ENCODE measurements at regions not wholly inside any gene's neighbourhood (a gene's known extent, or its start where the extent isn't known, plus 50 kb on each side); places are given as distances from the start of the nearest gene placed in this dataset.

- H3K27ac ChIP-seq (ENCODE audit: low read depth in 2 of 2, low read length in 1 of 2): no peak overlapping the region
- no peak overlapping the region for H3K4me3 ChIP-seq (ENCODE audit: low read depth in 2 of 2, low read length in 1 of 2)
- no peak overlapping the region for H3K4me2 ChIP-seq
- H3K79me2 ChIP-seq (ENCODE audit: insufficient read depth): no peaks in the 10 kb centered on the region
- H3F3A ChIP-seq (replicated peaks; ENCODE audit: insufficient read depth): no peaks in the 10 kb centered on the region
- ChIA-PET POLR2A (no interaction called here), CTCF (no interaction called here)
- H3K9ac ChIP-seq: no peak overlapping the region
- no peaks in the 10 kb centered on the region for H3K9me2 ChIP-seq
- no peaks in the 10 kb centered on the region for H3K36me3 ChIP-seq (replicated peaks in 1 of 2; ENCODE audit: control insufficient read depth in 1 of 2, insufficient read depth in 2 of 2, low read length in 1 of 2)
- H2AFZ ChIP-seq (ENCODE audit: low read depth): no peak overlapping the region
- TF ChIP-seq USF1 (IDR thresholded peaks at IDR 0.05; ENCODE audit: borderline replicate concordance, low read depth): no peak
- TF ChIP-seq JUND (IDR thresholded peaks at IDR 0.05): no peak
- no peak for TF ChIP-seq NRF1 (IDR thresholded peaks at IDR 0.05; ENCODE audit: low read depth, low read length)
- no peak for TF ChIP-seq ZBTB33 (IDR thresholded peaks at IDR 0.05; ENCODE audit: borderline replicate concordance, low read depth)
- H3K4me1 ChIP-seq (ENCODE audit: control insufficient read depth in 1 of 2, insufficient read depth in 2 of 2, low read depth in 1 of 2, low read length in 1 of 2): no peaks in the 10 kb centered on the region
- no peaks in the 10 kb centered on the region for H3K9me3 ChIP-seq
- no peaks in the 10 kb centered on the region for H4K20me1 ChIP-seq (ENCODE audit: insufficient read depth)
- no peaks in the 10 kb centered on the region for H3K27me3 ChIP-seq (ENCODE audit: insufficient read depth)
- WGBS (ENCODE audit: low lambda C conversion rate): 0% methylated on average over 2 of the region's 2 CpGs
- no peak for DNase-seq
Measured at GRCh38 chrX:4397471-4397870, 684.0 kb upstream of the PRKX start.

- H3F3A ChIP-seq (replicated peaks; ENCODE audit: insufficient read depth): no peaks in the 10 kb centered on the region
- H3K36me3 ChIP-seq (replicated peaks in 1 of 2; ENCODE audit: control insufficient read depth in 1 of 2, insufficient read depth in 2 of 2, low read length in 1 of 2): no peaks in the 10 kb centered on the region
- no peaks in the 10 kb centered on the region for H3K9me3 ChIP-seq
Measured at GRCh38 chrX:4382273-4382672, 668.8 kb upstream of the PRKX start.

More at GRCh38 chrX:4382273-4382672, 668.8 kb upstream of the PRKX start:
- Histone ChIP-seq H3K4me1 (ENCODE audit: control insufficient read depth in 1 of 2, insufficient read depth in 2 of 2, low read depth in 1 of 2, low read length in 1 of 2) (no peaks in the 10 kb centered on the region), H3K79me2 (ENCODE audit: insufficient read depth) (no peaks in the 10 kb centered on the region), H3K9ac (no peak overlapping the region), H3K9me2 (no peaks in the 10 kb centered on the region), H3K27ac (ENCODE audit: low read depth in 2 of 2, low read length in 1 of 2) (no peak overlapping the region), H4K20me1 (ENCODE audit: insufficient read depth) (no peaks in the 10 kb centered on the region), H3K27me3 (ENCODE audit: insufficient read depth) (no peaks in the 10 kb centered on the region), H2AFZ (ENCODE audit: low read depth) (no peak overlapping the region), H3K4me2 (no peak overlapping the region), H3K4me3 (ENCODE audit: low read depth in 2 of 2, low read length in 1 of 2) (no peak overlapping the region)
- WGBS (ENCODE audit: low lambda C conversion rate): 0% methylated on average over 3 of the region's 3 CpGs
- POLR2A ChIA-PET: no interaction called here
- TF ChIP-seq TCF12 (IDR thresholded peaks at IDR 0.05) (no peak), IRF3 (IDR thresholded peaks at IDR 0.05; ENCODE audit: low read depth, low read length) (no peak), NRF1 (IDR thresholded peaks at IDR 0.05; ENCODE audit: low read depth, low read length) (no peak), EP300 (IDR thresholded peaks at IDR 0.05; ENCODE audit: borderline replicate concordance in 1 of 2, low read depth in 1 of 2, low read length in 1 of 2) (no peak), FOXJ3 (CRISPR knock-in tag; IDR thresholded peaks at IDR 0.05) (no peak), YY1 (IDR thresholded peaks at IDR 0.05; ENCODE audit: low read depth) (no peak), MXI1 (IDR thresholded peaks at IDR 0.05; ENCODE audit: low read depth, low read length) (no peak), MAX (IDR thresholded peaks at IDR 0.05; ENCODE audit: low read depth) (no peak), GABPA (IDR thresholded peaks at IDR 0.05; ENCODE audit: low read depth) (no peak), SMC3 (IDR thresholded peaks at IDR 0.05; ENCODE audit: low read depth, low read length) (no peak), USF2 (IDR thresholded peaks at IDR 0.05; ENCODE audit: borderline replicate concordance, low read depth, low read length) (no peak), NFIC (IDR thresholded peaks at IDR 0.05; ENCODE audit: borderline replicate concordance) (no peak), MEF2A (IDR thresholded peaks at IDR 0.05; ENCODE audit: borderline replicate concordance, low read depth) (no peak), CTCF (IDR thresholded peaks at IDR 0.05) (no peak), CHD2 (IDR thresholded peaks at IDR 0.05; ENCODE audit: low read length, partially characterized antibody) (no peak), EZH2phosphoT487 (IDR thresholded peaks at IDR 0.05; ENCODE audit: borderline replicate concordance, low read depth) (no peak), RXRA (IDR thresholded peaks at IDR 0.05; ENCODE audit: borderline replicate concordance, low read depth) (no peak), JUND (IDR thresholded peaks at IDR 0.05) (no peak)
- CTCF ChIA-PET: no interaction called here
- DNase-seq: no peak

Data from SK-N-SH (cell line).